HG02870 (cell line): ENCODE measurements at regions not wholly inside any gene's neighbourhood (a gene's known extent, or its start where the extent isn't known, plus 50 kb on each side); places are given as distances from the start of the nearest gene placed in this dataset.

Source experiments
- ATAC-seq: cut with Tn5 transposase; IDR thresholded peaks from one replicate; pipeline ENCODE4 v1.9.1; 2021; ENCODE audit warnings: mild to moderate bottlenecking, moderate library complexity; ENCODE audit not compliant: unreplicated experiment

DNA sequence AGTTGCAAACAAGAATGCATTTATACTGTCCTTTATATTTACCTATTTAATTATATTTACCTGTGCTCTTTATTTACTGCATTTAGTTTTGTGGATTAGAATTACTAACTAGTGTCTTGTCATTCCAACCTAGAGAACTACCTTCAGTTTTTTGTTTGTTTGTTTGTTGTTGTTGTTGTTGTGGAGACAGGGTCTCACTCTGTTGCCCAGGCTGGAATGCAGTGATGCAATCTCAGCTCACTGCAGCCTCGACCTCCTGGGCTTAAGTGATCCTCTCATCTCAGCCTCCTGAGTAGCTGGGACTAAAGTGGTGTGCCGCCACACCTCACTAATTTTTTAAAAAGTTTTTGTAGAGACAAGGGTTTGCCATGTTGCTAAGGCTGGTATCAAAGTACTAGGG, 156.4 kb upstream of the AKR1E2 start:
- ATAC-seq, result no peak

DNA sequence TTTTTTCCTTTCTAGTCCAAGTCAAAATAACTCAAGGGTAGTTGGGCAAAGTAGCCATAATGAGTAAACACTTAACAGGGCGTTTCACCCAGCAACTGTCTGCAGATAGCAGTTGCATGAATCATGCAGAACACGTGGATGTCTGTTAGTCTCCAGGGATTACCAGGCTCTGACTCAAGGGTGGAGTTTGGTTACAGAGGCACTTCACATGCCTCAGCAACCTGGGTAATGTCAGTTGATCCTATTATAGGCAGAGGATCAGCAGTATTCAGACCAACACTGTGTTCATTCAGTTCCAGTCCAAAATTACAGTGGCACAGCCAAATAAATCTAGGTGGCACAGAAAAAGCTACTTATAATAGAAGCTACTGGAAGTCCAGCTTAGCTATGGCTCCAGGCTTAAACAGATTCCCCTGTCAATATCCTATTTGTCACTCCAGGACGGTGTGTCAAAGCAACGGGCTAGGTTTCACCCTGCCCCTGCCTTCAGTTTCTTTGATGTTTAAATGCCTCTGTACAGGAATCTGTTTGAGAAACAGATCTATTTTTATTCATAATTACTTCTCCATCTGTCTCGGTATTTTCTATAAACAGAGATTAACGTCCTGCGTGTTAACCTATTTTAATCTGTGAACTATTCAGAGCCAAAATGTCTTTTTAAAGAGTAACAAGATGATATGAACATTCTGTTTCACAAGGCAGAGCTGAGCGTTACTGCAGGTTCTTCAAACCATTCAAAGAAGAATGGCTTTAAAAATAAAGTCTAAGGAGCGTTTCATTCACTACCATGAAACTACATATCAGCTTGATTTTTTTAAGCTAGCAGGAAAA, 162.6 kb upstream of the AKR1E2 start:
- ATAC-seq, result no peak

DNA sequence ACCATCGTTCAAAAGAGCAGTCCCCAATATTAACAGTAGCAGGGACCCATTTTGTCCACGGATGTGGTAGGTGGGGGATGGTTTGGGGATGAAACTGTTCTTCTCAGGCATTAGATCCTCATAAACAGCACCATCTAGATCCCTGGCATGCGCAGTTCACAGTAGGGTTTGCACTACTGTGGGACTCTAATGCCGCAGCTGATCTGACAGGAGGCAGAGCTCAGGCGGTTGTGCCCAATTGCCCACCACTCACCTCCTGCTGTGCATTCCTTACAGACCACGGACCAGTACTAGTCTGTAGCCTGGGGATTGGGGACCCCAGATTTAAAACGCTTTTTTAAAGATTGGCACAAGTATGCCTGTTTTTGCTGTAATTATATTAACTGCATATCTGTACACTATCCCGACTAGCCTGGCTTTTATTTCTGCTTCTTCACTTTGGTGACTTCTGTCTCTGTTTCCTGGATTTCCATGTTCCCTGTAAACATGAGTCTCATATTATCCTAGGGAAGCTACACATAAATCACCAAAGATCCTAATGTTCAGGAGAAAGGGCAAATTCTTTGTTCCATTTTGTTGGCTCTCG, 163.3 kb upstream of the AKR1E2 start:
- ATAC-seq, result no peak

DNA sequence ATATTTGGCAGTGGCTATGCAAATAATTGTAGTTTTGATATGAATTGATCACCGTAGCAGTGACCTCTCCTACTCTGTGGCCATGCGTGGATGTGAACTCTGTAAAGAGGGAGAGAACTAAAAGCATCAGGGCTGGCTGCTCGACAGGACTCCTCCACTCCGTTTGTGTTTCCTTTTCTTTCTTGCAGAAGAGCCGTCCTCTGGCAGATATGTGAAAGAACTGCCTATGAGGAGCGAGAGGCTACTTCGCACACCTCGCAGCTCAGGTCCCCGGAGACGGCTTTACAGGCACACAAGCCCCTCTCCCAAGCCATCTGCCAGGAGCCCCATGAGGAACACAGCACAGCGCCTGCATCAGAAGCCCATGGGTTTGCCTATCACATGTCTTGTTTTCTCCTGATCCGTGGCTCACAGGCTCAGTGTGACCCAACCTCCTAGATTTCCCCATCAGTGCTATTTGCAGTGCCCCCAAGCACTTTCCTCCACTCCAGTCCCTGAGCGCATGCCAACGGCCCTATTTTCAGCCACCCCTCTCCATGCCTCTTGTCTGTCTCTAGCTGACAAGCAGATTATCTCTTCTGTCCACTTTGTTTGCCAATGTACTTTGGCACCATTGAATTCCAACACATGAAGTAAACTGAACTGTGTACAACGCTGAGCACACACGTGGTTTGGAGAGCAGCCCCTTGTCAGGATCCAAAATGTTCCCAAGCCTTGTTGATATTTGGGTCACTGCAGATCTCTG, 164.3 kb upstream of the AKR1E2 start:
- ATAC-seq, result no peak

DNA sequence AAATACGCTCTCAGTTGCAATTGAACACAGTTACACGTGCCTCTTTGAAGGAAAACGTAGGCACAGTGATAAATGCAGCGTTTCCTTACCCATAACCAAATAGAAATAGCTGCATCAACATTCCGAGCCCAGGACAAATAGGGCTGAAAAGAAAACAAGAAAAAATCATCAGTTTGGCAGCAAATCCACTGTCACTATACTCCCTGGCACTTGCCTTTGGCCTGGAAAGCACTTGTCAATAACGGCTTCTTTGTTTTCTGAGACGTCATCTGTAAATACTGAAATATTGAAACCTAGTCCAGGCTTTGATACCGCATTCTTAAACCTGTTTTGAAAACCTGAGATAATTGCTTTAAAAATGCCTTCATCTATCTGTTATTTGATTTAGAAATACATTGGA, 167.2 kb upstream of the AKR1E2 start:
- no peak for ATAC-seq

DNA sequence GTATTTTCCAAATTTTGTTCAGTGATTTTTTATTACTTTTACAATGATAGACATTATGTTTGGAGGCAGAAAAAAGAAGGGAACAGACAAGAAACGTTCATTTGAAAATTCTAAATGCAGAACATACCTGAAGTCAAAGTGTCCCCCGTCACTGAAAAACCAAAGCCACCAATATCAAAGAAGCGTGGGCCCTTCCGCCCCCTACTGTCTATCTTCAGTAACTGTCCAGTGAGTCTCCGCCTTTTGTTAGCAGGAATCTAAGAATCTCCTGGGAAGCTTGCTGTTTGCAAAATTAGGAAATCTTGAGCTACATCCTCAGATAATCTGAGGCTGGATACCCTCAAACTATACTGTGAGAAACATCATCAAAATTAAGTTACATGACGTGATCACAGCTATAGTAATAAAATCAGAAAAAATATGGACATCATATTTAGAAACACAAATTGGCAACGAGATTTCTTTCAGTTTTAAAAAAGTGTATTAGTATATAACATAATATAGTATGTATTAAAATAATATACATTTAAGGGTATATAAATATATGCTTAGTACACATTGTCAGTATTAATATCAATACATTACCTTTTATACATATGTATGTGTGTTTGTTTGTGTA, 169.3 kb upstream of the AKR1E2 start:
- ATAC-seq, result peak; percentile 50

DNA sequence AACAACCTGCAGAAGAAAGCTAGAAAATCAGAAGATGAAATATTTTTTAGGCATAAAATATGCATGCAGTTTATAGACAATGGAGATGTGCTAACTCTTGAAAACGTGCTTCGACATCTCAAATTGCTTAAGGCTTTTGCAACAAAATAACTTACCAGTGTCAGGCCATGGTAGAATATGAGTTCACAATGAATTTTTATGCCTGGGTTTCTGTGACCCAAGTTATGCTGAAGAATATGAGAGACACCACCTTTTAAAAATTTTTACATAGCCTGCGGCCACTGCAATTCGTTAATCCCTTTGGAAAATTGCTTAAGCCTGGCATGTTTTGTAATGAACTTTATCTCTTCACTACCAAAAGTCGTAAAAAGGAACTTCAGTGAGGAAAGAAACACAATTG, 170.1 kb upstream of the AKR1E2 start:
- ATAC-seq, result no peak

DNA sequence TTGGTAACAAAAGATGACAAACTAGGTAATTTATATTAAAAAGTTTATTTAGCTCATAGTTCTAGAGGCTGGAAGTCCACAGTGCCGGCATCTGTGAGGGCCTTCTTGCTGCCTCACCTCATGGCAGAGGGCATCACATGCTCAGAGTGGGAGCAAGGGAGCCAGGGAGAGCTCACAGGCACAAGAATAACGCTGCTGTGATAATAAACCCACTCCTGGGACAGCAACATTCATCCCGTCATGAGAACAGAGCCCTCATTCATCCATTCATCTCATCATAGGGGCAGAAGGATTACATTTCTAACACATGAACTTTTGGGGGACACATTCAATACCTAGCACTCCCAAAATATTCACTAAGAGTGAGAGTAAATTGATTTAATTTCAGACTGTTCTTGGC, 170.6 kb upstream of the AKR1E2 start:
- no peak for ATAC-seq

DNA sequence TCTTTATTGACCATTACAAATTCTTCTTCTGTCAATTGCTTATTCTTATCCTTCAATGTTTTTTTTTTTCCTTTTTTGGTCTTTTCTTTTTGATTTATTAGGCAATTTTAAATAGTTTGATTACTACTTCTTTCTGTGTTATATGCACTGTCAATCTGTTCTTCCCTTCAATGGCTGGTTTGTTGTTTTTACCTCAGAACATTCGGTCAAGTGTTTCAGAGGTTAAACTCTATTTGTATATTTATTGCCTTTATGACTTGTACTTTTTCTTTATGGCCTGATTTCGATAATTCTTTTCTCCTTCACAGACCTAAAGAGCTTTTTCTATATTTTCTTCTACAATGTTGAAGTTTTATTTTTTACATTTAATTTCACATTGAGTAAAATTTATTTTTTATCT, 171.5 kb upstream of the AKR1E2 start:
- no peak for ATAC-seq

DNA sequence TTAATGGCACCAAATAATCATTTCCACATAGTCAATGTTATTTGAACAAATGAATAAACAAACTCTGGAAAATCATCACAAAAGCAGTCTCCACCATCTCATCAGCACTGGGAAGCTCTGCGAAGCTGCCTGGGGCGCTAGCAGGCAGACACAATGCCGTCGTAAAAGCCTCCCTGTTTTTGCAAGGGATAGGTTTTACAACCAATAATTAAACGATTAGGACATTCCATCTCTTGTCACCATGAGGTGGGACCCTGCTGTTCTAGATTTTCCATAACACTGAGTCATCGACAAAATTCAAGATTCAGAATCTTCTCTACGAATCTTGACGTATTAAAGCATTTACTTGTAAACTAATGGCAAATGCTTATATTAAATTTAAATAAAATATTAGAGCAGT, 172.8 kb upstream of the AKR1E2 start:
- no peak for ATAC-seq

DNA sequence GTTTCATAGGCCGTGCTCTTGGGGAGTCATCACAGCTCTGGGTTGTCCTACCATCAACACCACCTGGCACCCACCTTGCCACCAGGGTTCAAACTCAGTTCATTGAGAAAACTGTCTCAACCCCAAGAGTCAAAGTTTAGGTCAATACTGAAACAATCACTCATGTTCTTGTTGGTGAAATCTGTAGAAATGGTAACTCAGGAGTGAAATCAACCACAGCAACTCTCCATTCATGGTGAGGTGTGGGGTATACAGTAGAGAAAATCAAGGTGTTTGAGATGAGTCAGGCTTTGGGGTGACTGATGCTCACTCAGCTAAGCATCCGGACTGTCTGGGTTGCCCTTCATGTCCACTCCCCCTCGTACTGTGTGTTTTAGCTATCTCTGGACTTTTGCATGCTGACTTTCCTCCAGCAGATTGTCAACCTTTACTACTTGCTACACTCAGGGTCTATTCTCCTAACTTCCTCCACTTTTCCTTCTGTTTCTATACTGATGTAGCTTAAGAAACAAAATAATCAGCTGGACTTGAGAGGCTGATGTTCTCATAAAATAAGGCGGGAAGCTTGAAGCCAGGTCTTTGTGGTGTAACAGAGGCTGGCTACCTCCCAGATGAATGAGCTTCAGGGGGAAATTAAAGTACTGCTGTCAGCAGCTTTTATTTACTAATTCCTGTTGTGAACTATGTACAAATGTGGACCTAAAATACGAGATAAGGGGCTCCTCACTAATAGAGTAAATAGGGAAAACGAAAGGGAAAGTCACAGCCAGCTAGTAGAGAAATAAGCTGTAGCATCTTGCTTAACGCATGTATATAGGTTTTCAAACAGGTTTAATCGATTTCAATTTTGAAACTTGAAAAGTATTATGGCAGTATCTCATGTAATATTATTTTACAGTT, 173.6 kb upstream of the AKR1E2 start:
- peak; percentile 69 for ATAC-seq

DNA sequence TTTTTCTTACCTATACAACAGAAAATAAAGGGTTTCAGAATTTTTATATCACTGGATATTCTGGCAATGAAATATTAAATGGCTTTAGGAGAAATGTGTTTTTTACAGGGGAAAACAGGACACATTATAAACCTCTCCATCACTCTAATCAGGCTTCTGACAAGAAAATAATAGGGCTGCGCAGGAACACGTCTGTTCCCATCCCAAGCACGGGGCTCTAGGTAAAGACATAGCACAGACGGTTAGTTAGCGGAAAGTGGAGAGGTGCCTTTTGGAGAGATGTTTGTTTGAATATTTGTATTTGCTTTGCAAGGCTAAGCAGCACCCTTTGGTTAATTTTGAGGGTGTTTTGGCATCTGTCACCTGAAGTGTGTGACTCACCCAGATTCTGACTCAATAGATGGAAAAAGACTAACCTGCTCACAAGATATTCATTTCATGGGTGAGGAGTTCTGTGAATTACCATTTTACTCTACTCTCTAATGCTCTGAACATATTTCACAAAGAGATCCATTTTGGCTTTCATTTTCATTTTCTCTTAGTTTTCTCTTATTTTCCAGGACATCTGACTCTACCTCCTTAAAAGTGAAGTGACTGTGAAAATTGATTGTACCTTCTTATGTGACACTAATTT, 174.5 kb upstream of the AKR1E2 start:
- peak; percentile 43 for ATAC-seq

DNA sequence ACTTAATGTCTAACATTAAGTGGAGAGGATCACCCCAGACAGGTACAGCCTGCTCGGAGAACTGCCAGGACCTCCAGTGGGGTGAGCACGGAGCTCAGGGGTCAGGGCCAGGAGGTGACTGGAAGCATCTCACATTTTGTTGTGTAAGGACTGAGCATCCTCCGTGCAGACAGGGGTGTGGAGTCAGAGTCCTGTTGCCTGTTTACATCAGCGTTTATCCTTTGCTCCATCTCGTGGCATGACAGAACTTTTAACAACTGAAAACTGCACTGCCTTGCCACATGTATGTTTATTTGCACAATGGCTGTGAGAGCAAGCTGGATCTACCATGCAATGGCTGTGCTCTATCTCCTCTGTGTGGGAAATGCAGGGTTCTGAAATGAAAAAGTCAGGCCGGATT, 175.4 kb upstream of the AKR1E2 start:
- ATAC-seq, result no peak

DNA sequence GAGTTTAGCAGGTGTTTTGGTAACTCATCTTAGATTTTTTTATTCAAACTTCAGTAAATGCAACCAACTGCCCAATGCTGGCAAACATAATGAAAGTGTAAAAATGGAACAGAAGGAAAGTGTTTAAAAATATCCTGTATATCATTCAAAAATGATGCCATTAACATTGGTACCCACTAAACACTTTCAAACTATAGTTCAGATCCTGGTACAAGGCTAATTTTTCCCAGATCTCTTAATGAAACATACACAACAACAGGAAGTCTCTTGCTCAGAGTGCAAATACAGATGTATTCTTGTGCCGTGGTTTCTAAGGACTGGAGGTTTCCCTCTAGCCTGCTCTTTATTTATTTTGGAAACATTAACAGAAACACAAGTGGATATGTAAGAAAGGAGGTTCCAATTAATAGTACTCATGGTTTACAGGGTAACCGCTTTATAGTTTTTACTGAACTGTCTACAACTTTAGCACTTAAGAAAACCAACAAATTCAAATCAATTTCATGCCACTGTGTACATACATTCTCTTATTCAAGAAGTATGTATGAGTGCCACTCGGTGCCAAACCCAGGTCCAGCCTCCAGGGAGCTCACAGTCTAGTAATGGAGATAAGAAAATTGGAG, 176.0 kb upstream of the AKR1E2 start:
- no peak for ATAC-seq

DNA sequence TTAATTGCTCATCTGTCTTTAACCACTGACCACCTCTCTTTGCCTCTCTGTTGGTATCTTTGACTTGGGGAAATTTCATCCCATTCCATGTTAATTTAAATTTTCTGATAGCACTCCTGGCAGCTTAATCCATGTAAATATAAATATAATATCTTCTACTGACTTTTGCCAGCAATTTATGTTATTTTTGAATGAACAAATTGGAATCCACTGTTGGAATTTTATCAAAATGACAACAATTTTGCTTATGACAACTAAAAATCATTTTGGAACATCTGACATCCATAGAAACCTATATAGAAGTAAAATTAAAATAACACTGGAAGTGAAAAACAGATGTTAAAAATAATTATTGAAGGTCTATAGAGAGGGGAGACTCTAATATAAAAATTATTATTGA, 176.5 kb upstream of the AKR1E2 start:
- ATAC-seq, result no peak

DNA sequence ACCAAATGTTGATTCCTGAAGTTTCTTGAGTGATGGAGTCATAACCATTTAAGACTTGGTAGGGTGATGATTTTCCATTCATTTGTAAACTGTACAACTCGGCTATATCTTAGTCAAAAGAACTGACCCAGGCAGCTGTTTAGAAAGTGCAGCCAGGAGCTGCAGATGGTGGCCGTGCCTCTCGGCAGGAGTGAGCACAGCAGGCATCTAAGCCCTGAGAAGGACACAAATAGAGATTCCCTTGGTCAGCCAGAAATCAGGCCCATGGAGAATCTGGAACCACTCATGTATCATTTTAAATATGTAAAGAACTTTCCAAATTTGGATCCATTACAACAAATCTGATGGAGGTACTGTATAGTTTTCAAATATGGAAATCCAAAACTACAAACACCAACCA, 177.0 kb upstream of the AKR1E2 start:
- ATAC-seq, result no peak

DNA sequence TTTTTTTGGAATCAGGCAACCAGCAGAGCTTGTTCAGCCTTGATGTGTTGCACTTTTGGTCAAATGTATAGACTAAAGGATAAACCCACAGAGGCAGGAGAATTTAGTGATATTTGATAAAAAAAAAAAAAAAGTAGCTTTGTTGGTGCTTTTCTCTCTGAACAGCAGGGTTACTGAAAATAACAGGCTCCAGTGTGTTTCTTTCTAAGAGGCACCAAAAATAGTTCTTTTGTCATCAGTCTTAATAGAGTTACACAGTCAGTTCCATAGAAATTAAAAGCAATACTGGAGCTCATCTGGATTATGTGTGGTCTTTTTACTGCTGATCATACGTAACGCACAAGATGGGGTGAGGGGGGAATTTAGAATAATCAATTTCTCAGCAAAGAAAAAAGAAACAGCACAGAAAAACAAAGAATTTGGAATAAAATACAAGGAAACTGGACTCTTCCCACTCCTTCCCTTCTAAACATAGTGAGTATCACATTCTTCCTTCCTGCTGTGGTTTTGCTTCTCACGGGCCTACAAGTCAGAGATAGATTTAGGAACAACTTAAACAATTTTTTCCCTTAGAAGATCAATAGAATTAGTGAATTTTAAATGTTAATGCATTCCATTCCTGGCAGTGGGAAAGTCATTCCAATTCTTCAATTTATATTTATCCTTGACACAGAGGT, 178.8 kb upstream of the AKR1E2 start:
- ATAC-seq, result no peak

DNA sequence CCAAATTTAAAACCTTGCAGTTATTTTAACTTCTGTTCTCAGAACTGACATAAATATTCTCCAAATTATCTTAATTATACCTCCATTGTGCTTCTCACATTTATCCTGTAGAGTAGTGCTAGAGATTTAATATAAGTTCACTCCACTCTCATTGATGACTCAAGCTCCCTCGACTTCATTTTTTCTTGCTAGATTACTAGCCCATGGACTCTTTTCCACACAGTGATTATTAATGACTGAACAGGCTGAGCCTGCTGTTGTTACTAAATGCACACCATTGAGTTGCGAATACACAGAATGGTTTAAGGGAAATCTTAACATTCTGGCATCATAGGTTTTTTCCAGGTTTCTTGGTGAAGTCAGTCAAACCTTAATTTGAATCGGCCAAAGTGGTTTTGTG, 179.5 kb upstream of the AKR1E2 start:
- ATAC-seq, result no peak

DNA sequence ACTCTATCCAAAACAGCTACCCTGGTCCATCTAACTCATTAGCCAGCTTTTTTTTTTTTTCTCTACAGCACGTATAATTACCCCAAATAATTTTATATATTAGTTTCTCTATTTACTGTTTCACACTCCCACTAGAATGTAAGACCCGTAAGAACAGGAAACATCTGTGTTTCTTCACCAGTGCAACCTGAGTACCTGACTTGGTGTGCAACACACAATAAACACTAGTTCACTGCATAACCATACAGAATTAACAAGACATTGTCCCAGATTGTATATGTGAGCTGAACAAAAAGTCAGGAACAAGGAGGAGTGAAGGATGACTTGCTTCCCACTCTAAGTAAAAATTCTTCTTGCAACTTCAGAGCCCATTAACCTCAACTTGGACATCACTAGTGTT, 180.2 kb upstream of the AKR1E2 start:
- ATAC-seq, result no peak
